HL-60 (cell line): ENCODE measurements at regions not wholly inside any gene's neighbourhood (a gene's known extent, or its start where the extent isn't known, plus 50 kb on each side); places are given as distances from the start of the nearest gene placed in this dataset.

ENCODE experiments used
- DNase-seq, 2 experiments: peaks; one replicate each; pipeline ENCODE4 v3.0.0-alpha.2; 2010 to 2020; ENCODE audit warnings: low read depth in 1 of 2, low spot score in 1 of 2
- H3K27ac ChIP-seq: fragments of 250-450 bp; sonication (Bioruptor Pico); replicated peaks from 2 replicates; pipeline ENCODE4 v1.5.1; 2020; ENCODE audit warnings: mild to moderate bottlenecking, moderate library complexity
- H3K27me3 ChIP-seq: fragments of 250-450 bp; sonication (Bioruptor Pico); 2 replicates; pipeline ENCODE4 v1.5.1; 2021; ENCODE audit warnings: mild to moderate bottlenecking, moderate library complexity; ENCODE audit not compliant: insufficient read depth, poor library complexity, severe bottlenecking
- H3K4me3 ChIP-seq: replicated peaks from 2 replicates; pipeline ENCODE4 v1.5.1; 2011; ENCODE audit warnings: mild to moderate bottlenecking, control low read depth, low read length; ENCODE audit not compliant: insufficient read depth
- CTCF ChIP-seq: IDR thresholded peaks from one replicate; pipeline ENCODE4 v1.5.1; 2011; ENCODE audit warnings: low read length, control low read depth, inconsistent platforms; ENCODE audit not compliant: insufficient read depth
- GABPA ChIP-seq: IDR thresholded peaks from 2 replicates; pipeline ENCODE4 v1.6.1; 2012; ENCODE audit warnings: low read depth
- POLR2AphosphoS5 ChIP-seq: IDR thresholded peaks from 2 replicates; pipeline ENCODE4 v1.6.1; 2012; ENCODE audit warnings: low read depth
- REST ChIP-seq: IDR thresholded peaks from 2 replicates; pipeline ENCODE4 v1.6.1; 2012; ENCODE audit warnings: low read depth; ENCODE audit not compliant: insufficient replicate concordance
- SPI1 ChIP-seq: IDR thresholded peaks from 2 replicates; pipeline ENCODE4 v1.6.1; 2012; ENCODE audit warnings: low read depth, mild to moderate bottlenecking, borderline replicate concordance

DNA sequence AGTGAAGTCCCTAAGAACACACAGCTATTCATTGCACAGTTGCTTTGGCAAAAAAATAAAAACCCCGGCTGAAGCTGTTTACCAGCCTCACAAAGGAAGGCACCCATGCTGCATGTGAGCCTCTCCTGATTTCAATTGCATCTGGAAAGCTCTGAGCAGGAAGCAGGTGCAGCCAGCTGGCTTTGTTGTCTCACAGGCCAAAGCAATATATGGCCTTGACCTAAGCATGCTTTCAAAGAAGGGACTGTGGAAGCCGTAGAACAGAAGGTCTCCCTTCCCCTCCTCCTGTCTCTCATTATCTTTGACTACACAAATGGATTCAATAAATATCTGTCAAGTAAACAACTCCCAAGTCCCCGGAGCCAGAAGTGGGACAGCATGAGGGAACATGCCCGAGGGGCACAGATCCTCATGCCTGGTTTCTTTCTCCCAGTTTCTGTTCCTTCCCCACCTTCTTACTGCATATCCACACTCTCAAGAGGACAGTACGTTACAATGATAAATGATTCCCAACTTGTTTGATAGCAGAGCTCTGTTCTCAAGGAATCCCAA, 57.2 kb upstream of the PCSK2 start:
- Histone ChIP-seq H3K27ac (no peak overlapping the region), H3K4me3 (no peak overlapping the region), H3K27me3 (peaks cover 2% of the 10 kb centered on the region)
- TF ChIP-seq SPI1 (no peak), REST (no peak), POLR2AphosphoS5 (no peak), GABPA (no peak), CTCF (no peak)
- DNase-seq, result no peak

- Histone ChIP-seq H3K27ac (no peak overlapping the region), H3K4me3 (no peak overlapping the region), H3K27me3 (peaks cover 2% of the 10 kb centered on the region)
- no peak for DNase-seq
- TF ChIP-seq CTCF, result no peak
- TF ChIP-seq POLR2AphosphoS5, result no peak
- TF ChIP-seq SPI1, result no peak
- no peak for TF ChIP-seq GABPA
- no peak for TF ChIP-seq REST
These were observed 55.0 kb upstream of the PCSK2 start for GRCh38 chr20:17171746-17172280.

DNA sequence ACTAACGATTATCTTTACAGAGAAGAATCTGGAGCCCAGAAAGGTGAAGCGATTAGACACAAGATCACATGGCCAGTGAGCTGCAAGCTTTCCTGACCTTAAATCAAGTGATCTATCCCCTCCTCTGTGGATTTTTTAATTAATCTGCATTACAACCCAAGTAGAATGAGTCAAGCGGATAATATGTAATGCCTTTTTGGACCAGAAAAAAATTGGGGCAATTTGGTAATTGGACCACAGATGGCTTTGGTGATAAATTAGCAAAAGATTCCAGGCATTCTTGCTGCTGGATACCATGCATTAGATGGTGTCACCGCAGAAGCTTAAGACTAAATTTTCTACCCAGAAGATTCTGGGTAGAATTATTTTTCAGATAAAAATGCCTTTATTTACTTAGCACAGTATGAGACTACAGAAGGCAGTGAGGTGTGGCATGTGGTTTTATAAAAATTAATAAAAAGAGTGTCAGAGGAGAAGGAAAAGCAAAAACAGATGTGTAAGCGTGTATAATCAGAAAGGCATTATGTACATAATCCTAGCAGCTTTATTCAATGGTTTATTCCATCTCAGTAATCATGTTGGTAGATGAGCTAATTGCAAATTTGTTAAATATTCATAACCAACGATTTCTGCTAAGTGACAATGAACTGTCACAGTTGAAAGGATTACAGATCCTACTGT, 53.9 kb upstream of the PCSK2 start:
- DNase-seq, result no peak
- Histone ChIP-seq H3K27ac (no peak overlapping the region), H3K27me3 (peaks cover 2% of the 10 kb centered on the region), H3K4me3 (no peak overlapping the region)
- TF ChIP-seq CTCF (no peak), REST (no peak), GABPA (no peak), SPI1 (no peak), POLR2AphosphoS5 (no peak)
